BLaER1 (cell line): ENCODE measurements at regions not wholly inside any gene's neighbourhood (a gene's known extent, or its start where the extent isn't known, plus 50 kb on each side); places are given as distances from the start of the nearest gene placed in this dataset.

Experiments
- H3K27ac ChIP-seq: shearing (Covaris generic); formaldehyde crosslinking; 2 replicates; pipeline ENCODE4 v1.8.1; 2022
- H3K27me3 ChIP-seq: shearing (Covaris generic); formaldehyde crosslinking; 2 replicates; pipeline ENCODE4 v1.8.1; 2022
- H3K36me3 ChIP-seq: shearing (Covaris generic); formaldehyde crosslinking; 2 replicates; pipeline ENCODE4 v1.8.1; 2022
- H3K4me1 ChIP-seq: shearing (Covaris generic); formaldehyde crosslinking; 2 replicates; pipeline ENCODE4 v1.8.1; 2022
- H3K4me2 ChIP-seq: shearing (Covaris generic); formaldehyde crosslinking; 2 replicates; pipeline ENCODE4 v1.8.1; 2022
- H3K4me3 ChIP-seq: shearing (Covaris generic); formaldehyde crosslinking; 2 replicates; pipeline ENCODE4 v1.8.1; 2022
- H3K9ac ChIP-seq: shearing (Covaris generic); formaldehyde crosslinking; 2 replicates; pipeline ENCODE4 v1.8.1; 2022
- H3K9me3 ChIP-seq: shearing (Covaris generic); formaldehyde crosslinking; 2 replicates; pipeline ENCODE4 v1.8.1; 2022
- H4K20me1 ChIP-seq: shearing (Covaris generic); formaldehyde crosslinking; 2 replicates; pipeline ENCODE4 v1.8.1; 2022
- Cebpa-rat ChIP-seq: shearing (Covaris generic); IDR thresholded peaks from 2 replicates; pipeline ENCODE4 v1.8.1; 2022

- Histone ChIP-seq H3K9ac (no peak overlapping the region), H3K9me3 (peaks cover 41% of the 10 kb centered on the region), H3K4me3 (no peak overlapping the region), H3K27me3 (no peaks in the 10 kb centered on the region), H4K20me1 (no peaks in the 10 kb centered on the region), H3K4me1 (peaks cover 14% of the 10 kb centered on the region), H3K4me2 (no peak overlapping the region), H3K36me3 (no peaks in the 10 kb centered on the region), H3K27ac (no peak overlapping the region)
- TF ChIP-seq Cebpa-rat = no peak
These were observed 457.8 kb downstream of the PTPRC start for GRCh38 chr1:199096591-199096990.

- Histone ChIP-seq H3K4me3 (no peak overlapping the region), H3K27ac (no peak overlapping the region), H3K36me3 (no peaks in the 10 kb centered on the region), H3K27me3 (no peaks in the 10 kb centered on the region), H3K4me1 (peaks cover 21% of the 10 kb centered on the region), H3K9ac (no peak overlapping the region), H4K20me1 (no peaks in the 10 kb centered on the region), H3K4me2 (no peak overlapping the region), H3K9me3 (peaks cover 34% of the 10 kb centered on the region)
- TF ChIP-seq Cebpa-rat = no peak
These were observed 459.6 kb downstream of the PTPRC start for GRCh38 chr1:199098468-199098867.

GRCh38 chr1:199101139-199101538 is 462.3 kb downstream of the PTPRC start:
- Histone ChIP-seq H3K9me3 (peaks cover 31% of the 10 kb centered on the region), H3K4me2 (peak overlapping the region; percentile 71), H3K4me3 (no peak overlapping the region), H3K4me1 (peaks cover 21% of the 10 kb centered on the region), H3K9ac (no peak overlapping the region), H3K27ac (peak overlapping the region; percentile 49; the same call in 1 of the 2 replicates), H4K20me1 (no peaks in the 10 kb centered on the region), H3K27me3 (no peaks in the 10 kb centered on the region), H3K36me3 (no peaks in the 10 kb centered on the region)
- no peak for TF ChIP-seq Cebpa-rat

- Histone ChIP-seq H3K9ac (no peak overlapping the region), H3K9me3 (peaks cover 34% of the 10 kb centered on the region), H4K20me1 (no peaks in the 10 kb centered on the region), H3K4me3 (no peak overlapping the region), H3K27me3 (no peaks in the 10 kb centered on the region), H3K27ac (peak overlapping the region; percentile 49; the same call in 1 of the 2 replicates), H3K4me2 (peak overlapping the region; percentile 71), H3K4me1 (peaks cover 21% of the 10 kb centered on the region), H3K36me3 (no peaks in the 10 kb centered on the region)
- TF ChIP-seq Cebpa-rat = no peak; the same call in 1 of the 2 replicates
These were observed 462.8 kb downstream of the PTPRC start for GRCh38 chr1:199101635-199102034.

- H3K4me2 ChIP-seq = no peak overlapping the region
- no peak overlapping the region for H3K9ac ChIP-seq
- H3K9me3 ChIP-seq = peaks cover 34% of the 10 kb centered on the region
- no peaks in the 10 kb centered on the region for H4K20me1 ChIP-seq
- H3K27me3 ChIP-seq = no peaks in the 10 kb centered on the region
- no peaks in the 10 kb centered on the region for H3K36me3 ChIP-seq
- no peak overlapping the region for H3K4me3 ChIP-seq
- TF ChIP-seq Cebpa-rat = no peak
- peaks cover 21% of the 10 kb centered on the region for H3K4me1 ChIP-seq
- no peak overlapping the region for H3K27ac ChIP-seq
These were observed 463.4 kb downstream of the PTPRC start for GRCh38 chr1:199102239-199102638.

- TF ChIP-seq Cebpa-rat = no peak
- Histone ChIP-seq H3K36me3 (no peaks in the 10 kb centered on the region), H3K4me2 (no peak overlapping the region), H3K4me3 (no peak overlapping the region), H3K4me1 (no peaks in the 10 kb centered on the region), H4K20me1 (no peaks in the 10 kb centered on the region), H3K27ac (no peak overlapping the region), H3K27me3 (no peaks in the 10 kb centered on the region), H3K9me3 (peaks cover 34% of the 10 kb centered on the region), H3K9ac (no peak overlapping the region)
These were observed 470.3 kb downstream of the PTPRC start for GRCh38 chr1:199109160-199109559.

GRCh38 chr1:199112365-199112764 is 473.5 kb downstream of the PTPRC start:
- H3K9me3 ChIP-seq = peaks cover 12% of the 10 kb centered on the region
- no peaks in the 10 kb centered on the region for H4K20me1 ChIP-seq
- H3K27ac ChIP-seq = no peak overlapping the region
- H3K9ac ChIP-seq = no peak overlapping the region
- no peak for TF ChIP-seq Cebpa-rat
- H3K4me2 ChIP-seq = no peak overlapping the region
- no peaks in the 10 kb centered on the region for H3K36me3 ChIP-seq
- no peak overlapping the region for H3K4me3 ChIP-seq
- H3K4me1 ChIP-seq = no peaks in the 10 kb centered on the region
- no peaks in the 10 kb centered on the region for H3K27me3 ChIP-seq

GRCh38 chr1:199113265-199113869 is 474.5 kb downstream of the PTPRC start:
- TF ChIP-seq Cebpa-rat = no peak
- no peak overlapping the region for H3K4me2 ChIP-seq

GRCh38 chr1:199116488-199116887 is 477.6 kb downstream of the PTPRC start:
- Histone ChIP-seq H3K9ac (no peak overlapping the region), H3K27ac (no peak overlapping the region), H3K27me3 (no peaks in the 10 kb centered on the region), H3K4me1 (no peaks in the 10 kb centered on the region), H3K4me2 (no peak overlapping the region), H3K9me3 (peaks cover 8% of the 10 kb centered on the region), H3K36me3 (no peaks in the 10 kb centered on the region), H3K4me3 (no peak overlapping the region), H4K20me1 (no peaks in the 10 kb centered on the region)
- TF ChIP-seq Cebpa-rat = no peak

More at GRCh38 chr1:199113265-199113869, 474.5 kb downstream of the PTPRC start:
- Histone ChIP-seq H4K20me1 (no peaks in the 10 kb centered on the region), H3K27ac (no peak overlapping the region), H3K4me1 (no peaks in the 10 kb centered on the region), H3K36me3 (no peaks in the 10 kb centered on the region), H3K4me3 (no peak overlapping the region), H3K9ac (no peak overlapping the region), H3K9me3 (peaks cover 12% of the 10 kb centered on the region), H3K27me3 (no peaks in the 10 kb centered on the region)

- TF ChIP-seq Cebpa-rat = no peak
- no peaks in the 10 kb centered on the region for H3K9me3 ChIP-seq
- no peaks in the 10 kb centered on the region for H3K27me3 ChIP-seq
- H3K9ac ChIP-seq = no peak overlapping the region
- H3K36me3 ChIP-seq = no peaks in the 10 kb centered on the region
- no peak overlapping the region for H3K27ac ChIP-seq
- no peaks in the 10 kb centered on the region for H3K4me1 ChIP-seq
- H3K4me2 ChIP-seq = no peak overlapping the region
- H3K4me3 ChIP-seq = no peak overlapping the region
- H4K20me1 ChIP-seq = no peaks in the 10 kb centered on the region
These were observed 482.2 kb downstream of the PTPRC start for GRCh38 chr1:199121047-199121446.

- Histone ChIP-seq H3K4me2 (no peak overlapping the region), H3K4me1 (no peaks in the 10 kb centered on the region), H3K27me3 (no peaks in the 10 kb centered on the region), H3K27ac (no peak overlapping the region), H3K36me3 (no peaks in the 10 kb centered on the region), H3K9ac (no peak overlapping the region), H3K4me3 (no peak overlapping the region), H4K20me1 (no peaks in the 10 kb centered on the region), H3K9me3 (no peaks in the 10 kb centered on the region)
- no peak for TF ChIP-seq Cebpa-rat
These were observed 483.2 kb downstream of the PTPRC start for GRCh38 chr1:199122085-199122484.
